Eye (tissue), 1 donor: ENCODE measurements at regions not wholly inside any gene's neighbourhood (a gene's known extent, or its start where the extent isn't known, plus 50 kb on each side); places are given as distances from the start of the nearest gene placed in this dataset.
"Not testable (repeated sequence)": the region's sequence is repeated elsewhere in the genome, so short reads cannot be mapped to it uniquely, and the experiment has no call there.

Source experiments
- DNase-seq: peaks from one replicate; pipeline ENCODE4 v3.0.0-alpha.2; 2015

DNA sequence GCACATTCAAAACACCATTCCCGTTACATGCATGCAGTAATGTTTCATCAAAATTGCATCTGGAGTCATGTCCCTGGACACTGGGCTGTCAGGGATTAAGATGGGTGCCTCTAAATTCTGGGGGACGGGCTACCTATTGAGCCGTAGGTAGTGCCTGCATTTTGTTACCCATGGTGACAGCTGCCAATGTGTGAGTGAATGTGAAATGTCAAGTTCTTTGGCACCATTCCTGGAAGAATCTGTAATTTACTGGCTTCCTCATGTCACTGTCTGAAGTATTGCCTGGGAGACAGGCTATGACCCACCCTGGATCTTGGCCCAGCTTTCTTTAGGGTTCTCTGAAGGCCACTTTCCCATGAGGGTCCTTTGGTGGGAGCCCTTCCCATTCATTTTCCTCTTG lies 266.1 kb downstream of the TSHZ3 start:
- DNase-seq, result no peak

DNA sequence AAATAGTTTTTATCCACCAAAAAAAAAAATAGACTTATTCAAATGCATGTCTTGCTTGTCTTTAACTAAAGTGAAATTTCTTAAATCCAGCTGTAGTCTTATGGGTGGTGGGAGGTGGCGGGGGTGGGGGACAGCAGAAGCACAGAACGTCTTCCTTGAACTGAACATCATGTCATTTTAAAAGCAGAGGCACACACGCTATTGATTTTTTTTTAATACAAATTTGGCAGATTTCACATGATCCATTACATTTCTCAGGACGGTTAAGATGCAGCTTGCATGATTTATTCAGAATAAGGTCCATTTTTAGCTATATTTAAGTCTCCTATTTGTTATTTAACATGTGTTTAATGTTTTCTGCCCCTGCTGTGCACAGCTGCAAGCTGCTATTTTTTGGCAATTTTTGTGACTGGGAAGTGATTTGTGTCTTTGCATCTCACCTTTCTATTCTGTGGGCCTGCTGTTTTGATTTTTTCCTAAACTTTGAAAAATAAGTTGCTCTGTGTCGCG lies 274.0 kb downstream of the TSHZ3 start:
- no peak for DNase-seq

DNA sequence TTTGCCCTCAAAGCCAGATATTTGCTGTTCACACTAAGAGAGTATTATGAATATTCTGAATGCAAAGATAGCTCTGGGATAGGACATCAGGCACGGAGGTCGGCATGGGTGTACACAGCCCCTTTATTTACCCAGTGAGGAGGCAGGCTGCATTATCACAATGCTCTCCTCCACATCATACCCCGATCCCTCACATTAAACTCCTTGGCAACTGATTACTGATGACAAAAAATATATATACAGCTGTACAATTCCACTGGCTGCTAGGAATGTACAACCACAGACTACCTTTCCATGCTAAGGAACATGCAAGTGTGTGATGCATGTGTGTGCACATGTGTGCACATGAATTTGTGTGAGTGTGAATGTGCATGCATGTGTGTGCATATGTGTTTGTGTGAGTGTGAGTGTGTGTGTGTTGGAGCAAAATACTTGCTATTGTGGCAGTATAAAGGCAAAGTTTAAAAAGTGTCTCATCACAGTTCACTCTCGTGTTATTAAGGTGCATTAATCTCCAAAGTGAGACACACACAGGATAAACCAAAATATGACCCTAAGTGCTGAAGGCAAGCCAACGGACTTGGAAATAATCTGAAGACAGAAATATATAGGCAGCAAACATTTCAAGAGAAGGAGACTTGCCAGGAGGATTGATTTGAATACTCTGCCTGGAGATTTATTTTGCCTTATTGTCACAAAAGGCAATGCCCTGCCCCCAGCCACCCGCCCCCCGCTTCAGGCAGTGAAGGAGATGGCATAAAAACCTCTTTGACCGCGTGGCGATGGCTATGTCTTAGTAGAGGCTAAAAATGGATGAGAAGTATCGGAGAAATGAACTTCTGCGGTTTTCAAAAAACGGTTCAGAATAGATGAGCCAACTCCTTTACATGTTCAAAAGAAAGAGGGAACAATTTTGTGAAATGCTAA lies 274.8 kb downstream of the TSHZ3 start:
- DNase-seq, result no peak

DNA sequence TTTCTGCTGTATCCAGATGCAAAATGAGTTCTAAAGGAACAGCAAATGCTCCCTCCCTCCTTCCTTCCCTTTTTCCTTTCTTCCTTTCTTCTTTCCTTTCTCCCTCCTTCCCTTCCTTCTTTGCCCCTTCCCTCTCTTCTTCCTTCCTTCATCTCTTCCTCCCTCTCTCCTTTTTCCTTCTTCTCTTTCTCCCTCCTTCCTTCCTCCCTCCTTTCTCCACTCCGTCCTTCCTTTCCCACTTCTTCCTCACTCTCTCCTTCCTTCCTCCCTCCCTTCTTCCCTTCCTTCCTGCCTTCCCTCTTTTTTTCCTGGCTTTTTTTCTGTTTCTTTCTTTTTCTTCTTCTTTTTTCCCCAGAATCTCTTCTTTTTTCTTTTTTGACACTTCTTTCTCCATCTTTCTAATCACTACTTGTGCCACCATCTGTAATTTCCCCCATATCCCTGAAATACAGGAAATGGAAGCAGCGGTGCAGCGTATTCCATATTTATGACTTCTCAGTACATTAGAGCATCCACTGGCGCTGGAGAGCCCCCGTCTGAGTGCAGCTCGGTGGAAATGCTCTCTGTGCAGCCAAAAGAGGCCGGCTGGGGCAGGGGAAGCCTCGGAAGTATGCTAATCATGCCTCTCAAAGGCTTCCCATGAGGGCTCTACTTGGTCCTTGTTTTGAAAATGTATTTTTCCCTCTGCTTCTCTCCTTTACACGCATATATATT lies 275.6 kb downstream of the TSHZ3 start:
- peak; percentile 56 for DNase-seq

DNA sequence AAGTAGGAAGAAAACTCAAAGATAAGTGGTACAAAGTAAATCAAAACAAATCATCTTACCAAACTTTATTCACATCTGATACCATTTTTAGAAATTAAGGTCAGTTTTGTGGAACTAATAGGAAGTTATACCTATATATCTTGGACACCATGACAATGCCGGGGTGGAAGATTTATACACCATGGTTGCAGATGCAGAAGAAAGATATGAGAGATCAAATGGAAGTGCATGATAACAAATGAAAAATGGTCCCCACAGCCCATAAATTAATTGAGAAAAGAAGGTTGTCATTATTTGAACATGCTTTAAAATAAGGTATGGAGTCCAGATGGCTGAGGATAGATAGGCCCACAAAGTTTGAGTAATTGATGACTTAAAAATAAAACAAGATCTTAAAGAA lies 276.8 kb downstream of the TSHZ3 start:
- no peak for DNase-seq

DNA sequence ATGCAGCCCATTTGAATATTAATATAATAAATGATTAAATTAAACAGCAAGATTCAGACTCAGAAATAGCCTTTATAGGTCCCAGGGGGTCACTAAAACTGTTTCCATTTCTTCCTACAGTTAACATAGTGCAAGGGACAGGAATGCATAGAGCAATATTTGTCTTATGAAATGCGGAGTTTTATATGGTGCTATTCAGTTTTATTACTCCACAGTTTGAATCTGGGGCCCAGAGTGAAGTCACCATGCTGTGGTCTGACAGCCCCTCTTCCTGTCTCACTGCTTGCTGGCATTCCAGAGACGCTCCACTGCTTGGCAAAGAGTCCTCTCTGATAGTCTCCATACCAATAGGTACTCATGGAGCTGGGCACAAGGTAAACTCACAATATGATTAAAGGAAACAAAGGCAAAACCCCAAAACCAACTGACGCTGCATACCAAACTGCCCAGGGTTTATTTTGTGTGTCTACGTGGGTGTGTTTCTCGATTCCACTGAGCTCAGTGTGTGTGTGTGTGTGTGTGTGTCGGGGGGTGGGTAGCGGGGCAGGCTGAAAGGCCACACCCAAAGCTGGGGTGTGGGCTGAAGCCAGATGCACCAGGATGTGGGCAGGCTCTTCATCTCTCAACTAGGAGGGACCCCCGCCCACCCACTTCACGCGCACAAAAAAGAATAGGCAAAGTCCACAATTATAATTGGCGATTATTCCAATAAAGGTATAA lies 277.9 kb downstream of the TSHZ3 start:
- no peak for DNase-seq

DNA sequence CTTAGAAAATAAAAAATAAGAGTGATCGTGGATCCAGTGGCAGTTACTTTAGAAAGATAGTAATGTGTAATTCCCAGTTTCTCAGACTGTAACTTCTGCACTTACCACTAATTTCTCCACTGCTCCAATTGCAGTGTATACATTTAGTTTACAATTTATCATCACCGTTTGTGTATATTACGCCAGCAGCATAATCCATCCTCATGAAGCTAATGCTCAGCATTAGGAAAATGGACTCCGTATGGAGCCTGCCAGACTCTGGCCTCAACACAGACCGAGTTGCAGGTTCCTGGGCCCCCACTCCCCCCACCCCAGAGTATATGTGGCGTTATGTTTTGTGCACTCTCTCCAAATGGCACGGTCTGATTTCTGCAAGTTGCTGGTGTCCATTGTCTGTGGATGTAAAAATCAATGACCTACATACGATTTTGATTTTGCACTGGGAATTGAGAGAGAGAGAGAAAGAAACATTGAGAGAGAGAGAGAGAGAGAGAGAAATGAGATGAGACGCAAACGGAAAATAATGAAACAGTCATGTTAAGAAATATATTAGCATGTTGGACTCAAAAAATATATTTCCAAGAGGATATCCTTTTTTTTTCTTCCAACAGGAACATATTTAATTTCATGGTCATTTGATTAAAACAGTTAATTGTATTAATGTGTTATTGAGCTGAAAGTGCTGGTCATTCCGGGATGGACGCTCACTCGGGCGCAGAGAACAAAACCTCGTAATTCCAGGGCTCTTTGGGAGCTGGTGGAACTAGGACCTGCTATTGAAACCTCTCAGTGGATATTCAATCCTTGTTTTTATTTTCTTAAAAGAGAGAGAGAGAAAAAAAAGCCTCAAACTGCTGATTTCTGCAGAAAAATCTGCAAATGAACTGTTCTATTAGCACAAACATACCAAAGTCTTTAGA lies 278.8 kb downstream of the TSHZ3 start:
- DNase-seq, result peak; percentile 52

DNA sequence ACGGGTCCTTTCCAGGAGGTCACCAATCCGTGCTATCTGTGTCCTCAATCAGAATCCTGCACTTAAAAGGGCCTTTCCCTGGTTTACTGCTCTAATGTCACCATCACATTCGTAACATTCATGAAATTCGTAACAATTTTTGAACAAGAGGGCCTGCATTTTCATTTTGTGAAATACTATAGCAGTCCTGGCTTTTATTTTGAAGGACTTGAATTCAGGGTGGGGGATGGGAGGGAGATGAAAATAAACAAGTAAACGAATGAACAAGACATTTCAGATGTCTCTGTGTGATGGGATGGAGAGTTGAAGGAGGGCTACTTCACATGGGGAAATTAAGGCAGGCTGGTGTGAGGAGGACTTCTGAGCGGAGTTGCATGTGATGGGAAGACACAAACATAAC lies 281.0 kb downstream of the TSHZ3 start:
- DNase-seq, result no peak

DNA sequence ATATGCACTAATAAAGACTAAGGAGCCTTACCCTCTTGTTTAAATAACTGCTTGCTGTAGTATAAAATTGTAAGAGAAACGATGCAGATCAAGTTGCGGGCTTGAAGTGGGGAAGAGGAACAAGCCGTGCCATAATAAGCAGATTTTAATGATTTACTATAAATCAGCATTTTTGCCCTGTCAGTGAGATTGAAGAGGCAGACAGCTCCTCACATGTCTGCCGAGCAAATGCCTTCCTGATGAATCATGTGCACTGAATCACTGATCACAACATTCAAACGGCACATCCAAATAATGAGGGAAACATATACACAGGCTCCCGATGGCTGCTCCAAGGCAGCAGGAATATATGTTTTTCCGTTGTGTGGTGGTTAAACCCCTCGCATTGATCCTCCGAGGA lies 282.9 kb downstream of the TSHZ3 start:
- DNase-seq, result no peak

DNA sequence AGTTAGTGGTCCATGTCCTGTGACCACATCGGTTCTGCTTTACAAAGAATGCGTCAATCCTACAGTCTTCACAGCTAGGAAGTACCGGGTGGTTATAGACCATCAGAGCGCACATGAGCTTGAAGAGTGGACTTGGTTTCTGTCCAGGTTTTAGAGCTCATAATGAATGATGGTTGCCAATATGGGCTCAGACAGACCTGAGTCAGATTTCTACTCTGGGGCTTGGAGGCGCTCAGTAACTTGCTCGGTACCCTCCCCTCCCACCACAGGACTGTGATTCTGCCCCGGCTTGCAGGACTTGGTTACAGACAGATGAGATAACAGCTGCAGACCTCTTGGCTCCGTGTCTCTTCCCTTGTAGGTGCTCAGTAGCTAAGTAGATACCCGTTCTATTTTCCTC lies 284.7 kb downstream of the TSHZ3 start:
- DNase-seq, result no peak

DNA sequence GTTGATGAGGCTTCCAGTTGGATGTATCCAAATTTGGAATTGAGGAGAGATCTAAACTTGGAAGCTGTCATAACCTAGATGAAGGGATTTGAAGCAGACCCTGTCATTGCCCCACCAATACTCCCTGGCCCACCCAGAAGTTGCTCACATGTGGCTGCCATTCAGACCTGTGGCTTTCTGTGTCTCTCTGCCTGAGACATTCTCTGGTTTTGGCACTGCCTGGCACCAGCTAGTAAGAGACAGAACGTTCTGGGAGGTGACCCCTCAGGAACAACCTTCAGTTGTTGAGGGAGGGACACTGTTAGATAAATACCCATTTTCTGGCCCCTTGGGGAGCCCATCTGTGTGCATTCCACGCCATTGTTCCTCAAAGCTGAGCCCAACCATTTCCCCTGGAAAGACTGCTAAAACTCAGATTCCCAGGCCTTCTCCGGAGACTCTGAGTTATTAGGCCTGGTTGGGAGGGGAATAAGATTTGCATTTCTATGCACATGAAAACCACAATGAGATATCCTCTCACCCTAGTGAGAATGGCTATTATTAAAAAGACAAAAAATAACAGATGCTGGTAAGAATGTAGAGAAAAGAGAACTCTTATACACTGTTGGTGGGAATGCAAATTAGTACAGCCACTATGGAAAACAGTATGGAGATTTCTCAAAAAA lies 290.4 kb downstream of the TSHZ3 start:
- no peak for DNase-seq

DNA sequence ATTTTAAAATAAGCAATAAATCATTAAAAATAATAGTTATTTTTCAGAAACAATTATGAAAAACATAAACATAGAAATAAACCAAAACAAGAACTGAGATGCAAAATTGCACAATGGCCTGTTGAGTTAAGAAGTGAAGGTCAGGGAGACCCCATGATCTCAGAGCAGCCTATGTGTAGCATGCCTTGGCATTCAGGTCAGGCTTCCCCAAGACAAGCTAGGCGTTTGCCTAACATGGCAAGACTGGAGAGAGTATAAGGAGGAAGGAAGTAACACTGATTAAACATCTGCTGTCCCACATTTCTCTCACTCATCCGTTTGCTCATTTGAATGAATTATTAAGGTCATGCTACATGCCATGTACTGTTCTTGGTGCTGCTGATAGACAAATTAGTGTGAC lies 291.8 kb downstream of the TSHZ3 start:
- DNase-seq, result no peak

DNA sequence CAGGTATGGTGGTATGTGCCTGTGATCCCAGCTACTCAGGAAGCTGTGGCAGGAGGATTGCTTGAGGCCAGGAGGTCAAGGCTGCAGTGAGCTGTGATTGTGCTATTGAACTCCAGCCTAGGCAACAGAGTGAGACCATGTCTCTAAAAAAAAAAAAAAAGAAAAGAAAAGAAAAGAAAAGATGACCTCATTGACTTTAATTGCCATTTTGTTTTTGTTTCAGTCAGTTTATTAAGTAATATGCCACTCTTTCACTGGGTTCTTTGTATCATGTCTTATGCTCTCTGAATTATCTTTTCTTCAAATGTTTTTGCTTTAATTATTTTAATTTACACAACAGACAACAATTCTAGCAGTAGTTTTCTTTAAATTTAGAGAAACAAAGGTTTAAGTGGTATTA lies 293.8 kb downstream of the TSHZ3 start:
- no peak for DNase-seq

DNA sequence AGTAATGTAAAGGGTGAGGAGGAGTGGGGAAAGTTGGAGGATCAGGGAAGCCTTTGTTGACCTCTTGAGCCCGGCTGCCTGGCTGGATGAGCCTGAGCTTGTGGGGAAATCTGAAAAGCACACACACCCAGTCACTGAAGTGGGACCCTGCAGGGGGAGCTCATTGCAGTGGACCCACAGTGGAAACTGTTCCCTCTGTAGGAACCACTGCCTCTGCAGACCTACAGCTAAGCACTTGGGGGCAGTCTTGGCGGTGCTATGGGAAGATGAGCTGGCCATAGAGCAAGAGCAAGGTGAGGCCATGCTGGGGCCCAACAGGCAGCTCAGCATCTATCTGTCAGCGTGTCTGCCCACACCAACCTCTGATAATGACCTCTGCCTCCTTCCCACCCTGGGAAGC lies 294.8 kb downstream of the TSHZ3 start:
- DNase-seq, result peak; percentile 49

DNA sequence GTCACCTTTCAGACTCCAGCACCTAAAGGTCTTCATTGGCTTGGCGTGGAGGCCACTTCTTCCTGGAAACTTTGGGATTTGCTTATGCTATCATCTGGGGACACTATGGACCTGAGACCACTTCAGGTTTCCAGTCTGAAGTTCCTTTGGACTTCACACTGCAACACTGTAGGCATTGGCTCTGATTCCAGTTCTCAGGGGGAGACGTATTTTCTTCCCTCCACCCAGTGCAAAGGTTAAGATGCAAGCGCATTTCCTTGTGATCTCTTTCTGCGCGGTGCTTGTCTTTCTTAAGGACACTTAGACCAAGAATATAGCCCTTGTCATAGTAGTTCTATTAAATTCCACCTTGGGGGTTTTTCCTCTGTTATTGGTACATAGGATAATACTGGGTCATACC lies 299.8 kb downstream of the TSHZ3 start:
- DNase-seq, result no peak

DNA sequence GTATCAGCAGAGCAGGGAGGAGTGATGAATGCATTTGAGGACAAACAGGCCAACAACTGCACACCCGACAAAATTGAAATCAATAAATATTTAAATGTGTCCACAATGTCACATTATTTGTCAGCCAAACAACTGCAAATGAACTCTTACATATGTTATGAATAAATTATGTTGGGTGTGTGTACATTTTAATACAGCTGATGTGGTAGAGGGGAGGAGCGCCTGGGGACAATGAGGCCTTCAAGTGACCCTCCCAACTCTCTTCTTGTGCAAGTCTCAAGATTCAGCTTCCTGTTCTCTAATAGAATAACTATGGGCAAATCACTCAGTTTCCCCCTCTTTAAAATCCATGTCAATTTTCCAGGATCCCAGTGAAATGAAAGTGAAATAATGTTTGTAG lies 303.2 kb downstream of the TSHZ3 start:
- no peak for DNase-seq

DNA sequence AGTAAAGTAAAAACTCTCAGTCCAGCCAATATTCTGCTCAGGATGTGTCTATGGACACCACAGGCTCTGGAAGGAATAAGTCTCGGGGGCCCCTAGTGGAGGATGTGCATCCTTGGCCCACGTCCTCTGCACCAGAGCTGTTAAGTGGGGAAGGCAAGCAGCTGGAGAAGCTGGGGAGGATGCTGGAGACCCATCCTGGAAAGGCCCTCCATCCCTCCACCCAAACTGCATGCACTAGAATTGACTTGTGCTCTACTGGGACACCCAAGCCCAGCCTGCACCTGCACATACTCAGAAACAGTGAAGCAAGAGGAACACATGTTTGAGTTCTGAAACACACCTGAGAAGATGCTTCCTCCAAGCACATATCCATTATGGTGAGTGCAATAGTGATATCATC lies 307.8 kb downstream of the TSHZ3 start:
- no peak for DNase-seq

DNA sequence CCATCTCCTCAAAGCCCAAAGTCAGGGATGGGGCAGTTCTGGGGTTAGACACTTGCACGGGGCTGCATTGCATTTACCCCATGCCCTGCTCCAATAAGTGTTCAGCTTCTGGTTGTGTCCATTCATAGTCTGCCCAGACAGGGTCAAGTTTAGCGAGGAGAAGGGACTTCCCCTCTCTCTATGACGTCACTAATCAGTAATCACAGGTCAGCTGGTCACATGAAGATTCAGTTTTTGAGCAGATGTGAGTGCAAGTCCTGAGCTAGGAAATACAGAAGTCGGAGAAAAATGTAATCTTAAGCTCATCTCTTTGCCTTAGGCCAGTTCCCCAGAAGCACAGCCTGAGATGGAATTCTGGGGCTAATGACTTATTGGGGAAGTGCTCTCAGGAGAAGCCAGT lies 310.1 kb downstream of the TSHZ3 start:
- DNase-seq, result no peak

DNA sequence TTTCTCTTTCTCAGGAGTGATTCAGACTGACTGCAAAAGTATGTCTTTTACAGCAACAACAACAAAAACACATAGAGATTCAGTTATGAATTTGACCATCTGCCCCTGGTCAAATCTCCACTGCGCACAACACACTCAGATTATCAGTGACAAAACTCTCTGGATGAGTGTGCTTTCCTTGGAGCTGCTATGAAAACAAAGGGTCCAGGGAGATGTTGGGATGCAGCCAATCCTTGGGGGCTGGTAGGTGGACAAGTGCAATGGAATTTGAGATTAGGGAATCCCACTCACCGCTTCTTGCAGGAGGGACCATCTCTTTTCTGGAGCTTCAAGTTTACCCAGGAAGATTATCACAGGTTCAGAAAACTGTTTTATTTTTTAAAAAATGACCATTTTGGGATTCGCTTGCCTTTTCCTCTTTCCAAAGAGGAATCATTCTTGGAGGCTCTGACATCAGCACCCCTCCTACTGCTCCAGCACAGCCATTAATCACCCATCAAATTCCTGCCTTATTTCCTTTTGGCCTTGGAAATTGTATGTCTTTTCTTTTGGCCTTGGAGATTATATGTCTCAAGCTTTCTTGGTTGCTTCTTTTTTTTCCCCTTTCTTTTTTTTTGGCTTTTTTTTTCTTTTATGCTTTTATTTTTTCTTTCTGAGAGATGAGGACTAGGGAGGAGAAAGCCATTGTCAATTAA lies 311.8 kb downstream of the TSHZ3 start:
- no peak for DNase-seq

DNA sequence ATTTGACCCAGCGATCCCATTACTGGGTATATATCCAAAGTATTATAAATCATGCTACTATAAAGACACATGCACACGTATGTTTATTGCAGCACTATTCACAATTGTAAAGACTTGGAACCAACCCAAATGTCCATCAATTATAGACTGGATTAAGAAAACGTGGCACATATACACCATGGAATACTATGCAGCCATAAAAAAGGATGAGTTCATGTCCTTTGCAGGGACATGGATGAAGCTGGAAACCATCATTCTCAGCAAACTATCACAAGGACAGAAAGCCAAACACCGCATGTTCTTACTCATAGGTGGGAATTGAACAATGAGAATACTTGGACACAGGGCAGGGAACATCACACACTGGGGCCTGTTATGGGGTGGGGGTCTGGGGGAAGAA lies 317.8 kb downstream of the TSHZ3 start:
- DNase-seq, result not testable (repeated sequence)

DNA sequence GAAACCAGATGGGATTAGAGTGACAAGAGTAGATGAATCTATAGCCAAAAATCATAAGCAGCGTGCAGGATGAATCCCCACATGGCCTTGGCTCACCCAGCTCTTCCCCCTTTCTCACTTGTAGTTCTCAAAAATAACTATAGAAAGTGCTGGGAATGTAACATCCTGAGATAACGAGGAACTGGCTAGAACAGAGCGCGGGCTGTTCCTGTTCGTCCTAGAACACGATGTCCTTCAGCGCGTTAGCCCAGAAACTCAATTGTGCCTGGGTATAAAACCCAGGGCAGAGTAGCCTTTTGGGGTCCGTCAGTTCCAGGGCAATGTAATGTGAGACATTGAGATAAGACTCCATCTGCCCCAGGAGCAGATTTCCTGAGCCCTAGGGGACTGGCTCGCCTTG lies 326.2 kb downstream of the TSHZ3 start:
- no peak for DNase-seq
